IMR-90 (cell line): ENCODE measurements at regions not wholly inside any gene's neighbourhood (a gene's known extent, or its start where the extent isn't known, plus 50 kb on each side); places are given as distances from the start of the nearest gene placed in this dataset.

Source experiments
- CTCF ChIP-seq: conservative IDR thresholded peaks from 2 replicates; pipeline ENCODE4 v1.5.1; 2012; ENCODE audit warnings: mild to moderate bottlenecking, low read depth, low read length, improper control_type of control experiment
- FOS ChIP-seq: fragments of 150-350 bp; IDR thresholded peaks from 2 replicates; pipeline ENCODE4 v1.6.1; 2016; ENCODE audit warnings: low read depth, low read length
- MAFK ChIP-seq: IDR thresholded peaks from 2 replicates; pipeline ENCODE4 v1.6.1; 2012; ENCODE audit warnings: low read depth, low read length, improper control_type of control experiment
- MXI1 ChIP-seq: IDR thresholded peaks from 2 replicates; pipeline ENCODE4 v1.6.1; 2012; ENCODE audit warnings: low read depth, mild to moderate bottlenecking, low read length, moderate library complexity, borderline replicate concordance
- POLR2A ChIP-seq: IDR thresholded peaks from 2 replicates; pipeline ENCODE4 v1.6.1; 2012; ENCODE audit warnings: mild to moderate bottlenecking, low read depth, low read length
- RAD21 ChIP-seq: IDR thresholded peaks from 2 replicates; pipeline ENCODE4 v1.6.1; 2012; ENCODE audit warnings: low read length, improper control_type of control experiment
- RFX5 ChIP-seq: IDR thresholded peaks from 2 replicates; pipeline ENCODE4 v1.8.0; 2012; ENCODE audit warnings: low read depth, mild to moderate bottlenecking, low read length, moderate library complexity

- TF ChIP-seq CTCF (no peak), POLR2A (no peak), FOS (no peak), MAFK (no peak), RAD21 (no peak), RFX5 (no peak), MXI1 (no peak)
Observed at GRCh38 chr9:99531313-99531712, 290.4 kb upstream of the NR4A3 start.
